ENCODE measurements at regions not wholly inside any gene's neighbourhood (a gene's known extent, or its start where the extent isn't known, plus 50 kb on each side); places are given as distances from the start of the nearest gene placed in this dataset.

DNA sequence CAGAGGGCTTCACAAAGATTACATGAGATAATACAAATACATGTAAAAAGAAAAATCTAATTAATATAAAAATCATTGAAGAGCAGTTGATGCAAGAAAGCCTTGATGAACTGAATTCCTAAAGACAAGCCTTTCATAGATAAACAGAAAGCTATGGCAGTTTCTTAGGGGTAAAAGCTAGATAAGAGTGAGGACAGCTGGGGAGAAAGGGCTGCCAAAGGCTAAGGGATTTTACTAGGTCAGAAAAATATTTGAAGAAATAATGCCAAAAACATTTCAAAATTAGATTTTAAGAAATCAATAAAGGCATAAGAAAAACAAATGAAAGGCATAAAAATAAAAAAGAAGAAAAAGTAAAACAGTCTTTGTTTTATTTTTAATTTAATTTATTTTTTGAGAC, 107.9 kb upstream of the ZNF366 start:
- no peak for DNase-seq

DNA sequence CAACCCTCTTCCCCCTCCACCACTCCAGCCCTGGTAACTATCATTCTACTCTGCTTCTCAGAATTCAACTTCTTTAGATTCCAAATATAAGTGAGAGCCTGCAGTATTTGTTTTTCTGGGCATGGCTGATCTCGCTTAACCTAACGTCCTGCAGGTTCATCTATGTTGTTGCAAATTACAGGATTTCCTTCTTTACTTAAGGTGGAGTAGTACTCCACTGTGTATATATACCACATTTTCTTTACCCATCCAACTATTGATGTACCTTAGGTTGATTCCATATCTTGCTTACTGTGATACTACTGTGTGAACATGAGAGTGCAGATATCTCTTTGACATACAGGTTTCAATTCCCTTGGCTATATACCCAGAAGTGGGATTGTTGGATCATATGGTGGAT, 106.3 kb upstream of the ZNF366 start:
- DNase-seq = no peak

DNA sequence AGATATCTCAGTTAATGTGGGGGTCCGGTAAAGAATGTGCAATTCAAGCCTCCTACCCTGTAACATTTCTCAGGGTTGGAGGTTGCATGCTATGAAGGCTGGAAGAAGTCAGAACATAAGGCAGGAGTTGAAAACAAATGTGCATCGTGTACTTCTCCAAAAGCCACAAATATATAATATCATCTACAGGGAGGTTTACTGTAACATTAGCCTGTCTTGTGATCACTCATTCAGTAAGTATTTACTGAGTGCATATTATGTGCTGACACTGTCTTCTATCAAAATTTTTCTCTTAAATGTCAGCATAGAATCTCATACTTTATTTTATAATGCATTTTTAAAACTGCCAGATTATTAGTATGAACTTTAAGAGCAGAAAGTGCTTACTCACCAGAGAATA, 105.6 kb upstream of the ZNF366 start:
- DNase-seq = no peak

DNA sequence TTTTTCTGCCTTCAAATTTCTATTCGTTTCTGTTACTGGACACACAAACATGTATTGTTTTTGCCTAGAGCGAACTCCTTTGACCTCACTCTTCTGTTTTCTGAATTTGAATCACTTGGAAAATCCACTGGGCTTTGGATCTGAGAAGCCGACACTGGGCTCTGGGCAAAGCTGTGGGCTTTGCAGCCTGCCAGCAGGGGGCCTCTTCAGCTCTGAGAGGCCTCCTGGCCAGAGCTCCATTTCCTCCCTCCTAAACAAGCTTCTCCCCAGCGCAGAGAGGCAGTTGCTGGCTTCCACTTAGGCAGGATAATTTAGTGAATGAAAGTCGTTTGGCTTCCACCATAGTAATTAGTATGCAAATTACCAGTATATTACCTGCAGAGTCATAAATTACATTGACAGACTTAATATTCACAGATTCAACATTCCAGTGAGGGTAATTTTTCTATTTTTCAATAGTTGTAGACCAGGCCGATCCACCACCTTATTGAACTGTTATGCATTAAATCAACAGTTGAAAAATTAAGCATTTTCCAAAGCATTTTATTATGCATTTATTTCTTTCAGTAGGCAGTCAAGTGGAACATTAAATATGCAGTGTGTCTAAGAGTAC, 104.0 kb upstream of the ZNF366 start:
- DNase-seq = peak; percentile 1 to 20

DNA sequence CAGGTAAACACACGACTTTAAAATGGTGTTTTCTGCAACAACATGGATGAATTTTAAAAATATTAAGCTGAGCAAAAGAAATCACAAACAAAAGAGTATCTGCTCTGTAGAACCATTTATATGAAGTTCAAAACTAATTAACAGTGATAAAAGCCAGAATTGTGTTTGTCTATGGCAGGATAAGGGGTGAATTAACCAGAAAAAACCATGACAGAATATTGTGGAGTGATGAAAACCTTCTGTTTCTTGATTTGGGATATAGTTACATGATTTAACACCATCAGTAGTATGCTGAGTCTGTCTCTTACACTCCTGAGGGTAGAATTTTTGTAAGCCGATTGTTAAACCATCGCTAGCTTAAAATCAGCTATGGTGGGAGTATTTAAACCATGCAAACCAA, 101.7 kb upstream of the ZNF366 start:
- no peak for DNase-seq

DNA sequence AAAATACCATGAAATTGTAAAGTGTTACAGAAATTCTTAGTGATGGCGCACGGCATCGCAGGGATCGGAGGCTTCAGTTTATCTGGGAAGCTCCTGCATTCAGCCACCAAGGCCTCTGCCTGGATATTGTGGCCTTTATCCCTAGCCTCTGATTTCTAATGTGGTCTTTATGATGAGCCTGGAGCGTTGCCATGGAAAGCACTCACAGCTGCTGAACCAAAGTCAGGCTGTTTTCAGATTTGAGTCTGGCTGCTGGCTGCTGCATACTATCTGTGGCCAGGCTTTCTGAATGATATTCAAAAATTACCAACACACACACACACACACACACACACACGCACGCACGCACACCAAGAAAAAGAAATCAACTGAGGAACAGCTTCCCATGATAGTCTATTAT, 101.1 kb upstream of the ZNF366 start:
- no peak for DNase-seq

DNA sequence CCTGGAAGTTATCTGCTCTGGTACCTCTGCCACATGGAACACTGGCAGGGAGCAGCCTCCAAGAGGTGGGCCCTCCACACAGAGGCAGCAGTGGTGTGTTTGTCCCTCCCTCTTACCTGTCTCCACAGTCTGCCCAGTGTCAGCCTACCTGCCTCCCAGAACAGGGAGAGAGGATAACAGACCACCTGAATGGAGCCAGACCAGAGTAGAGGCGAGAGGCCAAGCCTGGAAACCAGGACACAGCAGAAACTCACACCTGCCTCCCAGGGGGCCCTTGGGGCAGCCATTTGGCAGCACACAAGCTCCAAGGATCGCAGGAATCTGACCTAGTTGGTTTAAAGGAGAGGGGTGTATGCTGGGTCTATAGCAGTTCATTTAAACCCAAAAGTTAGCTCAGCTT, 100.2 kb upstream of the ZNF366 start:
- DNase-seq = no peak

DNA sequence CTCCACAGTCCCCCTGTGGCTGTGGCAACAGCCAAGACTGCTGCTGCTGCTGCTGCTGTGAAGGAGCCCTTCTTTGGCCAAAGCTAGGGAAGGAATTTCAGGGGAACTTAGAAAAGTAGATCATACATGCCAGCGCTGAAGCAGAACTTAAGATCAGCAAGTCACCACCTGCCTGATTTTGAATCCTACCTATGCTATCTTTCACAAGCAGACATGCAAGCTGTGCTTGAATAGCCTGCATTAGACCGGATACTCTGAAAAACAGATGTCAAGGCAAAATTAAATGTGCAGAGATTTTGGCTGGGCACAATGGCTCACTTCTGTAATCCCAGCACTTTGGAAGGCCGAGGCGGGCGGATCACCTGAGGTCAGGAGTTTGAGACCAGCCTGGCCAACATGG, 99.3 kb upstream of the ZNF366 start:
- DNase-seq = no peak

DNA sequence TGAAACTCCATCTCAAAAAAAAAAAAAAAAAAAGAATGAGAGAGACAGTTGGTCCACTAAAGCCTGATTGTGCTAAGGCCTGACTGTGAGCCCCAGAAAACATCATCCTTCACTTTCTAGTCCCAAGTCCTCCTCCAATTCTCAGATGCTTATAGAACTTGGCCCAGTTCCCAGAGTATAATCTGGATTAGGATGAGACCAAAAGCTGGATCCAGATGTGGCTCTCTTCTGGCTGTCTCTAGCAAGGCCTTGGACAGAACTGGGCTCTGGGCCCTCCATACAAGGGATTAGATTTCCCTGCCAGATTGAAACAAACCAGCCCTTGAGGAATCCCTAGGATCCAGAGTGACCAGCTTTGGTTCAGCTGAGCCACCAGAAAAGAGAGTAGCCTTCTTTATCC, 98.4 kb upstream of the ZNF366 start:
- DNase-seq = no peak

DNA sequence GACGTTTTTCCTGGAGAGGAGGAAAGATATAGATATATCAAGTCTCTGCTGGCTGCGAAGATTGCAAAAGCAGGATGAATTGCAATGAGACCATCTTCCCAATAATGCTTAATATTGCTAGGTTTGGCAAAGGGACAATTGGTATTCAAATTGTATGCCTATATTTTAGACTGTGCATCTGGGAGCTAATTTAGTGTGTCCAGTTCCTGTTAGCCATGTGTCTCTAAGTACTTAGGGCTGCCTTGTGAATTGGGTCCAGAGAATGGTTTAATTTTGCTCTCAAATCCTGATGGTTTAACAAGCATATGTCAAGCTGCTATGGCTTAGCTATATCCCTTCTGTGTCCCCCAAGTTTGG, 97.6 kb upstream of the ZNF366 start:
- no peak for DNase-seq

DNA sequence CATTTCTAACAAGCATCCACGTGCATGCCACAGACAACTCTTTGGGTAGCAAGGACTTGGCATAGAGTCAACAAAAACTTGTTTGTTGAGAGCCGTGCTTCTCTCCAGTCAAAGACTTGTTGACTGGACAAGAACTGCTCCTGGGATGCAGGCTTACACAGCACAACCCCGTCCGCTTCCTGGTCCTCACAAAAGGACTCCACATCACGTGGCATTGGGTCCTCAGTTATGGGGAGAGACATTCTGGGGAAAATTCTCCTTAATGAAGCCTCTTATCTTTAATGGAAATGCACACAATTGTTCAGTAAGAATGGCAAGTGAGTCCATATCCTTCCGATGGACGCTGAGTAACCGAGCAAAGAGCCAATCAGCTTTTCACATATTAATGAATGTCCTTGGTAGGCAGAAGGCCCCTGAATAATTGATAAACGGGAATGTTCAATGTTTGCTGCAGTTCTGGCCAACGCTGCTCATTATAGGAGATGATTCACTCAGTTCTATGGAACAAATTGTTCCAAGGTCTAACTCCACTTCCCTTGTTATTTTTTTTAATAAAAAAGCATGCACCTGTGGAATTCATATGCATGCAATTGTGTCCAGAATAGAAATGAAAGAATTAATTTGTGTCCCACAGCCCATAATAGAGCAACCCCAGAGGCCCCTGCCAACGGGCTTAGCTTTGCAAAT, 97.0 kb upstream of the ZNF366 start:
- no peak for DNase-seq

DNA sequence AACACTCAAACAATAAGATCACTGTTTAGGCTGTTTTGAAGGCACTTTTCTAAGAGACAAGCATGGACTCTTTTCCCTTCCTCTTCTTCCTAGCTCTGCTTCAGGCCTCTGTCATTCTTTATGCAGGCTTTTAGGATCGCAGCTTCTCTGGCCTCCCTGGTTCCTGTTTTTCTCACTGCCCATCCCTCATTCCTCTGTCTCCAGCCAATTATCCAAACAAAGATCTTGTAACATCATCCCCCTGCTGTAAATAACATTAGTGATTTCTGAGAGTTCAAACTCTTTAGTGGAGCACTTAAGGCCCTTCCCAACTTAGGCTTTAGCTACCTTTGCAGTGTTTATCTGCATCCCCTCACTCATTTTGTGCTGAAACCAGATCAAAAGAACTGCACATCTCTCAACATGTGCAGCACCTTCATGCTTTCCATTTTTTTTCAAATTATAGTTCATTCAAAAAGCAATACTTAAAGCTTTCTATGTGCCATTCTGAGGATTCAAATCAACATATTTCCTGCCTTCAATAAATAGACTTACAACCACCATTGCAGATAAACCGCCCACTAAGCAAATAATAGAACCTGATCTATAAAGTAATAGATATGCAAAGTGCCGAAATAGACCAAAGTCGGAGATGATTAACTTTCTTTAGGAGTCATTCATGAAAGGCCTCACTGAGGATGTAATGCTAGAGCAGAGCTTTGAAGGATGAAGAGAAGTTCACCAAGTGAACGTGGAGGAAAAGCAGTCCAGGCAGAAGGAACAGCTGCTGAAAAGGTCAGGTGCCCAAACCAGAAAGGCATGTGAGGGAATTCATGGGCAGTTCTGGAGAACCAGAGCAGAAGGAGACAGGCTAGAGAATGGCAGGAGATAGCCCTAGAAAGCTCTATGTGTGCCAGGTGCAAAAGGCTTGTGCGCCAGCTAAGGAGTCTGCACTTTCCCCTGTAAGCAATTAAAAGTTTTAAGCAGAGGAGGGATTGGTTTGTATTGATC, 95.8 kb upstream of the ZNF366 start:
- no peak for DNase-seq

DNA sequence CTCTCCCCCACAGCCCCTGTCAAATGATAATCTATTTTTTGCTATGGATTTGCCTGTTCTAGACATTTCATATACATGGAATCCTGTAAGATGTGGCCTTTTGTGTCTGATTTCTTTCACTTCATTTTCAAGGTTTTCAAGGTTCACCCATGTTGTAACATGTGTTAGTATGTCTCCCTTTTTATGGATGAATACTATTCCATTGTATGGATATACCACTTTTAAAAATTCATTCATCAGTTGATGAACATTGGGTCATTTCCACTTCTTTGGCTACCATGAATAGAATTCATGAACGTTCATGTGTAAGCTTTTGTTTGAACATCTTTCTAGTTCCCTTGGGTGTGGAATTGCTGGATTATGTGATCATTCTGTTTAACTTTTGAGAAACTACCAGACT, 94.7 kb upstream of the ZNF366 start:
- DNase-seq = no peak

DNA sequence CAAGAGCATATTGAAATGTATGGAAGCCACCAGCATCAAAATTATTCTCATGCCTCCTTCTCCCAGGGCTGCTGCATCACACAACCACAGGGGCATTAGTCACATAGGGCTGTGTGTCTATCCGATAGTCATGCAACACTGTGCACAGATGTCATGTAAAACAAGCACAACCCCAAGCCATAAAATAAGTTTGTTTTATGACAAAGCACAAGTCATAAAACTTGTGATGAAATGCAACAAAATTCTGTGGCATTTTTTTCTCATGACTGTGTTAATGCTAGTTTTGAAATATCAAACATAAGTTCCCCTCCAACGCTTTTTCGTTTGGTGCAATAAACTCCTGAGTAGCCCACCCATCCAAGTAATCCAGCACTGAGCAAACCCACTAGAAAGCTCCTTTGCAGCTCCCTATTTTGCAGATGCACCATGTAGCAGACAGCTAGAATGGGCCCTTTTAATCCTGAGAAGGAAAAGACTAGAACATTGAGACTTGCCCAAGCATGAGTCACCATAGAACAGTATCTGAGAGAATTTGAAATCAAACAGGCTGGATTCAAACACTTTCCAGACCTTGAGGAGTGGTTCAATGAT, 93.3 kb upstream of the ZNF366 start:
- no peak for DNase-seq

DNA sequence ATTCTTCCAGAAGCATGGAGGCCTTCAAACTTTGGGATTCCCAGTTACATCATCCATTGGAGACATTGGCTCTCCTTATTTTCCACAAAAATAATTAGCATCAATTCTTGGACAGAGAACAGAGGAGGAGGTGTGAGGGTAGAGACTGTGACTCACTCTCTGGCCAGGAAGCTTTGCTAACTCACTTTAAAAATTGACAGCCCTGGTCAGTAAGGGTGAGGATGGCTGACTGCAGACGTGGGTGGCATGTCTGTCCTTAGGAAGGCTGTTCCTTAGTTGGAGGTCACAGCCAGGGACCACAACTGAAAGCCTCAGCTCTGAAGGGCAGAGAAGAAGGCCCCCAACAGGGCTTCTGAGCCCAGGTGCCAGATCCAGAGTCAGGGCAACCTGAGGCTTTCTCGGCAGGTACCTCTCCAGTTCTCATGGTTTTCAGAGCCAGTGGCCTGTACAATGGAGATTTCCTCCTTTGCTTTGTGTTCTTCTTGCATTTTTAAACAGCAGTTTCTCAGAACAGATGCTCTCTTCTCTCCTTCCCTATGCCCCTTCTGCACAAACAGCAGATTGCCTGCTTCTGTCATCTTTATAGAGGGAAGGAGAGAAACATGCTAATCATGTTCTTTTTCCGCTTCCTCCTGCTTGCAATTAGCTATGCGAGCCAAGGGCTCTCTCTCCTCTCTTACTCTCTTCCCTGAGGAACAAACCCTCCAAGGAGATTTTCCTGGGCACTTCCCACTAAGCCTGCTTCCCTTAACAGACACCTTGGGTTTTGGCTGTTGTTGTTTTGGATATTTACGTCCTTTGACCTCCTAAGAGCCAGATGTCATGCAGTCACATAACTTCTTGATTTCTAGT, 92.5 kb upstream of the ZNF366 start:
- DNase-seq = no peak

DNA sequence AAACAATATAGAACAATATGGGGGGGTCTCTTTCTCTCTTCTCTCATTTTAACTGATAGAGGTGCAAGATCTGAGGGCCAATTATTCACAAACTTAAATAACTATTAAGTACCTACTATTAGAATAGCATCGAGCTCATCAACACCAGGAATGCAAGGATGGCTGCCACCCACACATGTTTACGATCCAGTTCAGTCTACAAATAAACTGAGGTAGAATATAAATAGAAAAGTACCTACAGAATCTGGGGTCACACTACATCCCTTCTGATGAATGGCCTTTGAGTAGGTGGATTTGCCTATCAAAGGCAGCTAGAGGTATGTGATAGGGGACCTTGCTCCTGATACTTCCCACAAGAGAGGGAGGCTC, 91.8 kb upstream of the ZNF366 start:
- DNase-seq = no peak

DNA sequence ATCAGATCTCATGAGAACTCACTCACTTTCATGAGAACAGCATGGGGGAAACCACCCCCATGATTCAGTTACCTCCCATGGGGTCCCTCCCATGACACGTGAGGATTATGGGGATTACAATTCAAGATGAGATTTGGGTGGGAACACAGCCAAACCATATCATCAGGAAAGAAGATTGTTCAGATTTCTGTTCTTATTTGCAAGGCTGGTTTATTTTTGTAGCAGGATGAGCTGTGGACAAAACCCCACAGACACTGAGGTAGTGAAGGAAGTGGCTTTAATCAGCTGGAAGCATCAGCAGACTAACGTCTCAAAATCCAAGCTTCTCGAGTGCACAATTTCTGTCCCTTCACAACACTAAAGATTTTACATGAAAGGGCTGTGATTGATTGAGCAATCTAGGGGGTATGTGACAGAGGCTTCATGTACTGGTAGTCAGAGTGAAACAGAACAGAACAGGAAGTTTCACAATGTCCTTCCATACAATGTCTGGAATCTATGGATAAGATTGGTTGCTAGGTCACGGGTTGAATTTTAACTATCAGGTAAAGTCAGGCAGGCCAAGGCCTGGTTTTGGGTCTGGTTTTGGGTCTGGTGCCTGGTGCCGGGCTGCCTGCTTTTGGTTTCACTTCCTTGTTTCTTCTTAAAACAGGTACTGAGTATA, 91.3 kb upstream of the ZNF366 start:
- DNase-seq = no peak

DNA sequence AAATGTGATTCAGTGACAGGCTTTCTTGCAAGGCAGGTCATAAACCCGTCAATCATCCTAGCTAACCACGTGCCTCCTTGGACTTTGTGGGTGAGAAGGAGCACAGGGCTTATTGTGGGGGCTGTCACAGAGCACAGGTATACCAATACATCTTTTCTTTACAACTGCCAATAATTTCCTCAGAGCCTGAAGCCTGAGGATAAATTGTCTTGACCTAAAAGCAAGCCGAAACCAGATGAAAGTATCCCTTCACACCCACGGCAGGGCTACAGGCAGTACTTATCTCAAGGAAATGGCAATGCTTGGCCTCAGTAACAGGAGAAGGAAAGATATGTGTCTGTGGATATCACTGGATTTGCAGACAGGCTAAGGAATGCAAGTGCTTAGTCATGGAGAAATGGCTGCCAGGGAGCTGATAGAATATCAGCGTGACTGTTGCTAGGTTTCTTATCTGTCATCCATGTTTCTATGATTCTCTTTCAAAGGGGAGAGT, 90.3 kb upstream of the ZNF366 start:
- no peak for DNase-seq

DNA sequence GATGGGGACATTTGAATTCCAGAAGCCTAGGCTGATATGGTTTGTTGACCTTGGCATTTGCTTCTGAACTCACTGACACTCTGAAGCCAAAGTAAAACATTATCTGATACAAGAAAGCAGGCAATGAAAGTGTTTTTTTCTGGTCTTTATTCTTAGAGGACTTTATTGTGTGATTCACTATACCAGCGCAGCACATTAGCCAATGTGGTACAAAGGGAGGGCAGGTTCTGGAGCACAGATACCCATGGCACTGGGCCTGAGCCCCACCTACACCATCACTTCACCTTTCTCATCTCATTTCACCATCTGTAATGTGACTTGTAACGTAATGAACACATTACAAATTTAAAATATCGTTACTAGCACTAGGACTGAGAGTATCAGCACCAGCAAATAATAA, 89.7 kb upstream of the ZNF366 start:
- no peak for DNase-seq

DNA sequence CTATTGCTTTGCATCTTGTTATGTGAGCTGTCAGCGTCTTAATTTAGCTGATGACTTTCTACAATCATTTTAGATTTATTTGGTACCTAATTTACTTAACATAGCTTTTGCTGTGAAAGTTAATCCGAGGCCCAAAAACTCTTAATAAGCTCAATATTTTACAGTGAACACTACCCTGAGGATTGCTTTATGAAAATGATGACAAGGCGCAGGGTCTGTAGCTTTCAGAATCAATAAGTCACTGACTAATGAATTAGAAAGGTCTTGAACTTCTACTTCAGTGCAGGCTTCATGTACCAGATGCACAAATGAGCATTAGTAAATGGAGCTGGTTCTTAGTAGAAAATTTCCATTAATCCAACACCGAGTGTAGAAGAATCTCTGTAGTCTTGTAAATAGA, 81.4 kb upstream of the ZNF366 start:
- DNase-seq = no peak

DNA sequence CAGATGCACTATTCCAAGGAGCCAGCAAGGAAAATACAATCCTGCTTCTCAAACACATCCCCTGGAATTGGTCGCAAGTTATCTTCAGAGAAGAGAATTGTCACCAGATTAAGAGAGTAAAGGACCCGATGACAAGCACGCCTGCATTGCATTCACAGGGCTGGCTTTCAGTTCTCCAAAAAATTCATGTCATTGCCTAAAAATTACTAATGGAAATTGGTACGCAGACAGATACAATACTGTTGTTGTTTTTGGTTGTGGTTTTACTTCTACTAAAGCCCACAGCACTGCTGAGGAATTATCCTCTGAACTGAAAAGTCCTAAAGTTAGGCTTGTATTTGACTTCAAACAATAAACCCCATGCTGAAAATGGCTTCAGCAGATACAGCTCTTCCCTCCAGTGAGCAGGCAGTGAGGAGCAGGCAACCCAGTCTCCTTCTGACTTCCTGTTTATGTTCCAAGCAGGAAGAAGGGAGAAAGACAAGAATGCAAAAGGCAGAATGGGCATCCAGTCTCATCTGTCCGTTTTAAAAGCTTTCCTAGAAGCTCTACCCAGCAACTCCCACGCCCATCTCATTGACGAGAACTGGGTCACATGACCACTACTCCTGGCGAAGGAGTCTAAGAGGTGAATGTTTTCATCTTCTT, 80.6 kb upstream of the ZNF366 start:
- no peak for DNase-seq
